ENCODE measurements at regions not wholly inside any gene's neighbourhood (a gene's known extent, or its start where the extent isn't known, plus 50 kb on each side); places are given as distances from the start of the nearest gene placed in this dataset.

DNA sequence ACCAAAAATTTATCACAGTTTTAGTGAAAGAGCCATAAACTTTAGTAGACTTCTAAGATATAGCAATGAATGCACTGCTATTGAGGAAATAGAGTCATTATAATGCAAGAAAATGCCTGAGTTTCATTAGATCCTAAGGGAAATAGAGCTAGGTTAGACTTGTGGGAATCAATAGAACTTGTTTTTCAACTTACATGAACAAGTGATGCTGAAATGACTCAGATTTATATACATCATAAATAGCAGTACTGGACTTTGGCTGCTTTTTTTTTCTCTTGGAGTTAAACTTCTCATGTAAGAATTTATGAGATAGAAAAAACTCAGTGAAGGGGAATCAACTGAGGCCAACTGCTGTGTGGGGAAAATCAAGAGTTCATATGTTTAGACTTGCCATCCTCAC is 216.5 kb upstream of the AADAT start:
- TF ChIP-seq, protein P1, sequence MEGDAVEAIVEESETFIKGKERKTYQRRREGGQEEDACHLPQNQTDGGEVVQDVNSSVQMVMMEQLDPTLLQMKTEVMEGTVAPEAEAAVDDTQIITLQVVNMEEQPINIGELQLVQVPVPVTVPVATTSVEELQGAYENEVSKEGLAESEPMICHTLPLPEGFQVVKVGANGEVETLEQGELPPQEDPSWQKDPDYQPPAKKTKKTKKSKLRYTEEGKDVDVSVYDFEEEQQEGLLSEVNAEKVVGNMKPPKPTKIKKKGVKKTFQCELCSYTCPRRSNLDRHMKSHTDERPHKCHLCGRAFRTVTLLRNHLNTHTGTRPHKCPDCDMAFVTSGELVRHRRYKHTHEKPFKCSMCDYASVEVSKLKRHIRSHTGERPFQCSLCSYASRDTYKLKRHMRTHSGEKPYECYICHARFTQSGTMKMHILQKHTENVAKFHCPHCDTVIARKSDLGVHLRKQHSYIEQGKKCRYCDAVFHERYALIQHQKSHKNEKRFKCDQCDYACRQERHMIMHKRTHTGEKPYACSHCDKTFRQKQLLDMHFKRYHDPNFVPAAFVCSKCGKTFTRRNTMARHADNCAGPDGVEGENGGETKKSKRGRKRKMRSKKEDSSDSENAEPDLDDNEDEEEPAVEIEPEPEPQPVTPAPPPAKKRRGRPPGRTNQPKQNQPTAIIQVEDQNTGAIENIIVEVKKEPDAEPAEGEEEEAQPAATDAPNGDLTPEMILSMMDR (IDR thresholded peaks at IDR 0.05; ENCODE audit: insufficient read depth, low read depth, low read length, missing control alignments): no peak
- DNase-seq (ENCODE audit: low read depth): no peak
- H3K4me3 ChIP-seq (ENCODE audit: low read depth, low read length): no peak overlapping the region

DNA sequence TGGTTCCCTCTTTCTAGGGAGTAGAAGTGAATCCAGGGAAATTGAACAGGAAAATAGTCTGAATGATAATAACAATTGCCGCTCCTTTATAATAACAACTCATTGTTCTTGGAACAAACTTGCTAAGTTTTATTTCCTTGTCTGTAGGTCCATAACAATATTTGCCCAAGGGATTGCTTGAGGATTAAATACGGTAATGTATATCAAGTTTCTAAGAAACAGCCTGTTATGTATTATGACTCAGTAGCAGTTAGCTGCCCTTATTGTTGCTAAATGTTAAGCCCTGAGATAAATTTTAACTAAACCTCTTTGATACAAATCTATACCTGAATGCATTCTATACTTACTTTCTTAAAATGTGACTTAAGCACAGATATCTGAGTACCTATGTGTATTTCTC is 215.9 kb upstream of the AADAT start:
- DNase-seq (ENCODE audit: low read depth): no peak
- no peak overlapping the region for H3K4me3 ChIP-seq (ENCODE audit: low read depth, low read length)
- TF ChIP-seq, protein P1 (IDR thresholded peaks at IDR 0.05; ENCODE audit: insufficient read depth, low read depth, low read length, missing control alignments): no peak

DNA sequence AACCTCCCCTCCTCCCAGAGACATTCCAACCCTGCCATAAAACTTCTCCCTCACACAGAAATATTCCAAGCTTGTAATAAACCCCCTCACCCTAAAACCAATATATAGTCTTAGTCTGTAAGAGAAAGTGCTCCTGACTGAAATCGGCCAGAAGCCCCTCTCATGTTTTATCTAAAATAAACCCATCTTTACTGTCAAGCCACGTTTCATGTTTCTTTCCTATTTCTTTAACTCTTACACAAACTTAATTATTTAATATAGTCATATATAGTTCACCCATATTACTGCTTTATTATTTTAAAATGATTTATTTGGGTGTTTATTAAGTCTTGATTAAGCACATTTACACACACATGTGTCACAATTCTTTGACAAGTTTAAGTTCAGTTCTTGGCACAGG is 191.3 kb upstream of the AADAT start:
- TF ChIP-seq, protein P1 (IDR thresholded peaks at IDR 0.05; ENCODE audit: insufficient read depth, low read depth, low read length, missing control alignments): no peak
- DNase-seq (ENCODE audit: low read depth): no peak
- H3K4me3 ChIP-seq (ENCODE audit: low read depth, low read length): no peak overlapping the region

DNA sequence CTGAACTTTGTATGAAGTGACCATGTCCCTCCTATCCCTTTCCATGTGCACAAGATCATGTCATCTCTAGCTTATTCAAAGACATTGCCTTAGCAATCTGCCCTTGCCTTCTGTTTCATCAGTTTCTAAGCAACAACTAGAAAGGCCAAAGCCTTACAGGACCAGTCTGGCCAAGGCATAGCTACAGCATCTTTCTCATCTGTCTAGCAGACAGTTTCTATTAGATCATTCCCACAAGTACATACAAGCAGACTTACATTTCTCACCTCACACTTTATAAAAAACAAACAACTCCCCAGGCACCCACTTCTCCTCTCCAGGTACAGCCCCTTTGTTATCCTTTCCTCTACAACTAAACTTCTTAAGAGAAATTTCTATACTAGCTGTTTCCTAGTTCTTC is 188.7 kb upstream of the AADAT start:
- DNase-seq (ENCODE audit: low read depth): peak; percentile 20
- no peak overlapping the region for H3K4me3 ChIP-seq (ENCODE audit: low read depth, low read length)
- TF ChIP-seq, protein P1 (IDR thresholded peaks at IDR 0.05; ENCODE audit: insufficient read depth, low read depth, low read length, missing control alignments): no peak

DNA sequence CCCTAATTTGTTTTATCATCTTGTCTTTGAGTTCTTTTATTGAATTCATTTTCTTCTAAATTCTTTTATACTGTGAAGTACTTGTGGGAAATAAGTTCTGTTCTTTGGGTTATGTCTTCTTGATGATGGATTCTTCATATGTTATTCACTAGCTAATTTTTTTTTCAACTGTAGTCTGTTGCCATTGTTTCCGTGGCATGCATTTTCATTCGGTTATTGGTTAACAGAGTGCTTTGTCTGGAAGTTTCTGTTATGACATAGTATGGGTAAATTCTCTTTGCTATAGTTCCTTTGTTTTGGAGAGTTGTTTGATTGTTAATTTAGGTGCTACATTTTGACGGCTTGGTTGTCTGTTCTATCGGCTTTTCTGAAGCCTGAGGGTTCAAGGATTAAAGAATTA is 184.9 kb upstream of the AADAT start:
- TF ChIP-seq, protein P1 (IDR thresholded peaks at IDR 0.05; ENCODE audit: insufficient read depth, low read depth, low read length, missing control alignments): no peak
- H3K4me3 ChIP-seq (ENCODE audit: low read depth, low read length): no peak overlapping the region
- DNase-seq (ENCODE audit: low read depth): no peak

DNA sequence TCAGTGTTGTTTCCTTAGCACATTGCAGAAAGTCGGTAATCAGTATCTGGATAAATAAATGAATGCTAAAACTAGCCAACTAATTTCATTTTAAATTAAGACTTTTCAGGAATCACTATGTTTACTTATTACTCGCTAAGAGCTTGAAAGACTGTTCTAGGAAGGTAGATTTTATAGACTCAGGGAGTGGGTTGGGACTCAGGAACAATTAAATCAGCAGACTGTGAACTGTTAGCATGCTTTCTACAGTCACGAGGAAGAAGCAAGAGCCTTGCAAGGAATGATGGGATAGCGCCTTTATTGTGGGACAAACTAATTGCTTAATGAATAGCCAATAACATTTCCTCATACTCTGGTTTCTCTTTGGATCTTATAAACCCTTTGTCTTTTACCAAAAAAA is 183.2 kb upstream of the AADAT start:
- no peak for DNase-seq (ENCODE audit: low read depth)
- TF ChIP-seq, protein P1 (IDR thresholded peaks at IDR 0.05; ENCODE audit: insufficient read depth, low read depth, low read length, missing control alignments): no peak
- H3K4me3 ChIP-seq (ENCODE audit: low read depth, low read length): no peak overlapping the region

DNA sequence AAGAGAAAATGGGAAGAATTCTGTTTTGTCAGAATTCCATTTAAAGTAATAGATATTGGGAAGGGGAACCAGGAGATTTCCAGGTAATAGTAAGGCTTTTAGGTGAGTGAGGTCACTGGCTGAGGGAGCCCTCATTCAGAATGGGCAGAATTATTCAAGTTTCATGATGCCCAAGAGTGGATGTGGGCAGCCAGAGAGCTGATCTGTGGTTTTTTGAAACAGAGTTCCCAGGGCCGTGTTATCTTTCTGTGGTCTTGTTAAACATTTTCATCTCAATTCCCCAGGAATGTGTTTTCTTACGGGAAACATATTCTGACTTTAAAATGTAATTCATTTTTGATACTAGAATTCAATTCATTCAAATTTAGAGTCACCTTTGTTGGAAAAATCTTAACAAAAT is 182.0 kb upstream of the AADAT start:
- DNase-seq (ENCODE audit: low read depth): peak; percentile 58
- H3K4me3 ChIP-seq (ENCODE audit: low read depth, low read length): no peak overlapping the region
- TF ChIP-seq, protein P1 (IDR thresholded peaks at IDR 0.05; ENCODE audit: insufficient read depth, low read depth, low read length, missing control alignments): no peak
